ENCODE measurements at regions not wholly inside any gene's neighbourhood (a gene's known extent, or its start where the extent isn't known, plus 50 kb on each side); places are given as distances from the start of the nearest gene placed in this dataset.

DNA sequence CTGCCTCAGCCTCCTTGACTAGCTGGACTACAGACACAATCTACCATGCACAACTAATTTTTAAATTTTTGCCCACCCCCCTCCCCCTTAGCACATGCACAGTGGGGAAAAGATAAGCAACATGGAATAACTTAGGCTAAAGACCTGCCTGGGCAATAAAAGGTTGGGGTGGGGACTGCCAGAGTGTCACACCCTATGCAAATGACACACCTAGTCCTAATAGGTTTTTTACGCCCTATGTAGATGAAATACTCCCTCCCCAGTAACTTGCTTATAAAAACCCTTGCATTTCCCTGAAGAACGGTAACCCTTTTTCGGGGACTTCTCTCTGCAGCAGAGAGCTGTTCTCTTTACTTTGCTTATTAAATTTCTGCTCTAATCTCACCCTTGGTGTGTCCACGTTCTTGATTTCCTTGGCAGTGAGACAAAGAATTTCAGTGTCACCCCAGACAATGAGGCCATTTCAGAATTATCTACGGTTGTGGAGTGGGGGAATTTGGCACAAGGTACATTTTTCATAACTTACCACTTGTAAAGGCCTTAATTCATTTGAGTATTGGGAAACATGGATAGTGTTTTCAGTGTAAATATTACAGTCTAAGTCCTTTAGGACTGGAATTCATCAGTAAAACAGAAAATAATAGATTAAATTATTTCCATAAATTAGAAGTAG is 109.2 kb downstream of the NOL4 start:
- TF ChIP-seq, protein P1, sequence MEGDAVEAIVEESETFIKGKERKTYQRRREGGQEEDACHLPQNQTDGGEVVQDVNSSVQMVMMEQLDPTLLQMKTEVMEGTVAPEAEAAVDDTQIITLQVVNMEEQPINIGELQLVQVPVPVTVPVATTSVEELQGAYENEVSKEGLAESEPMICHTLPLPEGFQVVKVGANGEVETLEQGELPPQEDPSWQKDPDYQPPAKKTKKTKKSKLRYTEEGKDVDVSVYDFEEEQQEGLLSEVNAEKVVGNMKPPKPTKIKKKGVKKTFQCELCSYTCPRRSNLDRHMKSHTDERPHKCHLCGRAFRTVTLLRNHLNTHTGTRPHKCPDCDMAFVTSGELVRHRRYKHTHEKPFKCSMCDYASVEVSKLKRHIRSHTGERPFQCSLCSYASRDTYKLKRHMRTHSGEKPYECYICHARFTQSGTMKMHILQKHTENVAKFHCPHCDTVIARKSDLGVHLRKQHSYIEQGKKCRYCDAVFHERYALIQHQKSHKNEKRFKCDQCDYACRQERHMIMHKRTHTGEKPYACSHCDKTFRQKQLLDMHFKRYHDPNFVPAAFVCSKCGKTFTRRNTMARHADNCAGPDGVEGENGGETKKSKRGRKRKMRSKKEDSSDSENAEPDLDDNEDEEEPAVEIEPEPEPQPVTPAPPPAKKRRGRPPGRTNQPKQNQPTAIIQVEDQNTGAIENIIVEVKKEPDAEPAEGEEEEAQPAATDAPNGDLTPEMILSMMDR (IDR thresholded peaks at IDR 0.05) = no peak
- TF ChIP-seq POLR2A (IDR thresholded peaks at IDR 0.05) = no peak
- Histone ChIP-seq H3K4me1 (no peaks in the 10 kb centered on the region), H3K27me3 (no peaks in the 10 kb centered on the region), H3K9me3 (no peaks in the 10 kb centered on the region), H3K4me3 (no peak overlapping the region), H3K36me3 (ENCODE audit: low read depth, missing control alignments) (no peaks in the 10 kb centered on the region), H3K27ac (no peak overlapping the region)
- intact Hi-C loops (cut with DNase I; ENCODE audit: low total_unique reads) = no loop called here
- peak; percentile 45 for DNase-seq
- 53 to 59% methylated on average over 5 of the region's 5 CpGs for WGBS, 2 donors

DNA sequence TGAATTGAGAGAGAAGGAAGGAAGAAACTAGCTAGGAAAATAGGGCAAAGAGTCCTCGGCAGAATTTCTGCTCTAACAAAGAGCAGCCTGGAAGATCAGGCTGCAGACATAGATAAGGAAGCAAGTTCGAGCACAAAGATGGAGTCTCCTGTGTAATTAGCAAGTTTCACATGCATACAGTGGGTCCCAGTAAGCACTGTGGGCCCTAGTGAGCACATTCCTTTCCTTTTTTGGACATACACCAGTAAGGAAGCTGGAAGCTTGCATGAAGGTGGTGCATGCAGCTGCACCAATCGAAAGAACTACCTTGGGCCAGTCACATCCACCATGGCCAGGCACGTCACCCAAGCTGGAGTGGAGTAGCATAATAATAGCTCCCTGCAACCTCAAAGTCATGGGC is 109.7 kb downstream of the NOL4 start:
- H3K27ac ChIP-seq = no peak overlapping the region
- 61 to 67% methylated on average over 4 of the region's 4 CpGs for WGBS, 2 donors
- H3K4me1 ChIP-seq = no peaks in the 10 kb centered on the region
- no peaks in the 10 kb centered on the region for H3K36me3 ChIP-seq (ENCODE audit: low read depth, missing control alignments)
- TF ChIP-seq POLR2A (IDR thresholded peaks at IDR 0.05) = no peak
- TF ChIP-seq, protein P1 (IDR thresholded peaks at IDR 0.05) = no peak
- no peak overlapping the region for H3K4me3 ChIP-seq
- intact Hi-C loops (cut with DNase I; ENCODE audit: low total_unique reads) = no loop called here
- H3K9me3 ChIP-seq = no peaks in the 10 kb centered on the region
- H3K27me3 ChIP-seq = no peaks in the 10 kb centered on the region
- no peak for DNase-seq

DNA sequence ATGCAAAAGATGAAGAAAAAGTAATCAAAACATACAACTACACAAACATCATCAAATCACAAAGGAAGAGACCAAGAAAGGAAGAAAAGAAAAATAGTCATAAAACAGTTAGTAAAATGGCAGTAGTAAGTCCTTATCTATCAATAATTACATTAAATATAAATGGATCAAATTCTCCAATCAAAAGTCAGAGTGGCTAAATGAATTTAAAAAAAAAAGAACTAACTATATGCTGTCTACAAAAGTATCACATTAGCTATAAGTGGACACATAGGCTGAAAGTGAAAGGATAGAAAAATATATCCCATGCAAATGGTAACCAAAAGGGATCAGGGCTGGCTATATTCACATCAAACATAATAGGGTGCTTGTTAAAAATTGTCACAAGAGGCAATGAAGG is 116.5 kb downstream of the NOL4 start:
- Histone ChIP-seq H3K4me3 (no peak overlapping the region), H3K36me3 (ENCODE audit: low read depth, missing control alignments) (no peaks in the 10 kb centered on the region), H3K27ac (no peak overlapping the region), H3K4me1 (no peaks in the 10 kb centered on the region), H3K9me3 (no peaks in the 10 kb centered on the region), H3K27me3 (no peaks in the 10 kb centered on the region)
- intact Hi-C loops (cut with DNase I; ENCODE audit: low total_unique reads) = no loop called here
- TF ChIP-seq POLR2A (IDR thresholded peaks at IDR 0.05) = no peak
- TF ChIP-seq, protein P1 (IDR thresholded peaks at IDR 0.05) = no peak
- DNase-seq = no peak

DNA sequence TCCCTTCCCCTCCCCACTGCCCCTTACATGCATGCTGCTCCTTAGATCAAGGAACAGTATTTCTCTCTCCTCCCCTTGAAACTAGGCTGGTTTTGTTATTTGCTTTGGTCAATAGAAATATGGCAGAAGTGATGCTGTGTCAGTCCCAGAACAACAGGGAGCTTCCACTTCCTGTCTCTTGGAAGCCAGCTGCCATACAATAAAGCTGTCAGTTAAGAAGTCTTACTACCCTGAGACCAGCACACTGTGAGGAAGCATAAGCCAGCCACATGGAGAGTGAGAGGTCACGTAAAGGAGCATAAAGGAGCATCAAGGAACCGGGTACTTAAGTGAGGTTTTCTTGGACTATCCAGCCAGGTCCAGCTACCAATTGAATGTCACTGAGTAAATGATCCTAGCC is 126.6 kb downstream of the NOL4 start:
- TF ChIP-seq, protein P1 (IDR thresholded peaks at IDR 0.05) = no peak
- TF ChIP-seq POLR2A (IDR thresholded peaks at IDR 0.05) = no peak
- 58 to 66% methylated on average over 2 of the region's 2 CpGs for WGBS, 2 donors
- intact Hi-C loops (cut with DNase I; ENCODE audit: low total_unique reads) = no loop called here
- Histone ChIP-seq H3K4me3 (no peak overlapping the region), H3K27me3 (no peaks in the 10 kb centered on the region), H3K9me3 (no peaks in the 10 kb centered on the region), H3K27ac (no peak overlapping the region), H3K4me1 (no peaks in the 10 kb centered on the region), H3K36me3 (ENCODE audit: low read depth, missing control alignments) (no peaks in the 10 kb centered on the region)
- DNase-seq = no peak

DNA sequence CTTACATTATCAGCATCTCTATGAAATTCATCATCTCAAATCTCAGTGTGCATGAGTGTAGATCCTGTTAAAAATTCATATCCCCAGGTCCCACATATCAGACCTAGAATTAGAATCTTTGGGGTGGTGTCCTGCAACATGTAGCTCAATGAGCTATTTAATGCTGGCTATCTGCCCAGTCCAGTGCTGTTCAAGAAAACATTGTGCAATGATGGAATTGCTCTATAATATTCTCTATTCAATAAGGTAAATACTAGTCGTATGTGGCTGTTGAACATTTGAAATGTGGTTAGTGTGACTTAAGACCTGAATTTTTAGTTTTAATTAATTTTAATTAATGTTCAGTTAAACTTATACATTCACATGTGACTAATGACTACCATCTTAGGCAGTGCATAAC is 127.4 kb downstream of the NOL4 start:
- intact Hi-C loops (cut with DNase I; ENCODE audit: low total_unique reads) = no loop called here
- WGBS, 2 donors = 89 to 94% methylated on average over 1 of the region's 1 CpG
- Histone ChIP-seq H3K4me3 (no peak overlapping the region), H3K9me3 (no peaks in the 10 kb centered on the region), H3K27ac (no peak overlapping the region), H3K27me3 (no peaks in the 10 kb centered on the region), H3K4me1 (no peaks in the 10 kb centered on the region), H3K36me3 (ENCODE audit: low read depth, missing control alignments) (no peaks in the 10 kb centered on the region)
- no peak for DNase-seq
- TF ChIP-seq POLR2A (IDR thresholded peaks at IDR 0.05) = no peak
- TF ChIP-seq, protein P1 (IDR thresholded peaks at IDR 0.05) = no peak
